AML-193 (cell line): ENCODE measurements at regions not wholly inside any gene's neighbourhood (a gene's known extent, or its start where the extent isn't known, plus 50 kb on each side); places are given as distances from the start of the nearest gene placed in this dataset.
A peak's percentile ranks its signal among the peaks of the same experiment; 100 is the strongest.

Source experiments
- DNase-seq, 2 experiments: peaks; one replicate each; lab custom pipeline; 2025; lab: John Stamatoyannopoulos, UW

DNA sequence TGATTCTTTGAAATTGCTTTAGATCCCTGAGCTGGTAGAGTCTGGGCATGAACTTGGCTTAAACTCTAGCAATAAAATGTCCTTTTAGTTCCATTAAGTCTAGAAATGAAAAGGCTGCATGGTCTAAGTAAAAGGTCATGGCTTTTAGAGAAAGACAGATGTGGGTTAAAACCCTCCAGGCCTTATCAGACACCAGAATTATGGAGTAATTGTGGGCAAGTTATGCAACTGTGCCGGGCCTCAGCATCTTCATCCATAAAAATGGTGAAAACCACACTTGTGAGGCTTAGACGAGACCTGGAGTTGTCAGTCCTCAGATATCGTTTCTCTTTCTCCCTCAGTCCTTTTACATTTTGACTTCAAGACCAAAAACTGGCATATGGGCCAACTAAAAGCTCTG, 597.9 kb upstream of the KIRREL3 start:
- no peak for DNase-seq

DNA sequence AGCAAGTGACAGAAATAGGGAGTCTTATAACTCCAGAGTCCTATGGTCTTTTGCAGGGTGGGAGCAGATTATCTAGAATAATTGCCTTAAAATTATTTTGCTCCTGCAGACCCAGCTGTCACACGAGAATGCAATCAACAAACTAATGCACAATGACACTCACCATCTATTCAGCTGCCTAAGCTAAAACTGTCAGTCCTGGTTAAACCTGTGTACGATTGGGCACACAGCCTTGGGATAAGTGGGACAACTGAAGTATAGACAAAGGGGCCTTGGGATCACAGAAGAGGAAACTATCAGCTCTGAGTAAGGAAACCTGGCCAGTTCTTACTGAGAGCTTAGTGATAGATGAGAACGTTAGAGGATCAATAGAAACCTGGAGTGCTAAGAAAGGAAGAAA, 595.9 kb upstream of the KIRREL3 start:
- DNase-seq: no peak

DNA sequence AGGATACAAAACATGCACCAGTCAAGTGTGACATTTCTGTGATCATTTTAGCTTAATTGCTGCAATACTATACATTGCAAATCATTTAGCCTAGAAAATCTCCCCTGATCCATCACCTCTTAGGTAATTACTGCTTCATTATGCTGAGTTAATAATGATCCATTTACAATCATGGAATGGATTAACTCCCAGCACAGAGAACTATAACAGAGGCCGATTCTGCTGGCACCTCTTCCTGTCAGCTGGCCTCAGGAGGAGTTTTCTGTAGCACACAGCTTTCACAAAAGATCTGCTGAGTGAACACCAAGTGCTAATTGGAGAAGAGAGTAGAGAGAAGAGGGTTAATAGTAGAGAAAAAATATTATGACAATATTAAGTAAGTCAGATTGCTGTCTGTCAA, 591.8 kb upstream of the KIRREL3 start:
- no peak for DNase-seq

DNA sequence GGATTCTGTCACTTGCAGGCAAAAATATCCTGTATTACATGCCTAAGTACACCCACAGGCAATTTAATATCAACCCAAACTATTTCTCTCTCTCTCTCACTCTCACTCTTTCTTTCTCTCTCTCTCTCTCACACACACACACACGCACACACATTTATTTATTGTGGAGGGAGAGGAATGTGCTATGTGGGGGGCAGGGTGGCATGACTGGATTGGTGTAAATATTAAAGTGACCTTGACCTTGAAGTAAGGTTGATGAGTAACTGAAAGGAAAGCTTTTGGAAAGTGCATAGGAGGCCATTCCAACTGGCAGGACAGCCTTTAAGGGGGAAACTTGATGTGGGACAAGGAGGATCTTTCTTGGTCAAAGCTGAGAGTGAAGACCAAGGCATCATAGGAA, 589.7 kb upstream of the KIRREL3 start:
- no peak for DNase-seq

DNA sequence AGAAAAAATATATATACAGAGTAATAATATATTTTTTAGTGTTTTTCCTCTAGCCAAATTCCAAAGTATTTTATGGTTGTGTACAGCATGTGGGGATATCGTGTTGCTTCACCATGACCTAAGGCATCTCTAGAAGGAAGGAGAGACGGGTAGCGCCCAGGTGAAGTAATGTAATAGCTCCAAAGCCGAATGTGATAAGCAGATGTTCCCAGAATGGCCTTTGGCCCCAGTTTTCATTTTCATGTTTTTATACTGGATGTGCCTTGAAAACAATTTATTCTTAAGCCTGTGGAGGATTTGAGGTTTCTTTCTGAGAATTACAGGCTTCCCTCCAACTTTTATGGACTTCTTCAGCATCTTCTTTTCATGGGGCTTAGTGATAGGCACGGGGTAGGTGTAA, 587.9 kb upstream of the KIRREL3 start:
- DNase-seq: no peak

DNA sequence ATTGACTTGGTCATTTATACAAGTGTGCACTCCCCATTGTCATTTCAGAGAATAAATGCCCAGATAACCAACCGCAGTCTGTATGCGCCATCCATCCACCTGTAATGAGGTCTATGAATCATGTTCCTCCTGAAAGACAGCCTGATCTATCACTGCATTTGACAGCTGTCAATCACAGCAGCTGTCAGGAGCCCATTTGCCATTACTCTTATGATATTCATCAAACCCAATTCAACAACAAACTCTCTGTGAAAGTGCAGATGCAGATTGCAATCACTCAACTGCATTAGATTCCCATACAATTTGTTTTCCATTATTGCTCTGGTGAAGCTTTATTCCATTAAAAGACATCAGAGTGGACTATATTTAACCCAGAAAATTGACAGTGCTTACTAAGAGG, 586.9 kb upstream of the KIRREL3 start:
- DNase-seq: no peak

DNA sequence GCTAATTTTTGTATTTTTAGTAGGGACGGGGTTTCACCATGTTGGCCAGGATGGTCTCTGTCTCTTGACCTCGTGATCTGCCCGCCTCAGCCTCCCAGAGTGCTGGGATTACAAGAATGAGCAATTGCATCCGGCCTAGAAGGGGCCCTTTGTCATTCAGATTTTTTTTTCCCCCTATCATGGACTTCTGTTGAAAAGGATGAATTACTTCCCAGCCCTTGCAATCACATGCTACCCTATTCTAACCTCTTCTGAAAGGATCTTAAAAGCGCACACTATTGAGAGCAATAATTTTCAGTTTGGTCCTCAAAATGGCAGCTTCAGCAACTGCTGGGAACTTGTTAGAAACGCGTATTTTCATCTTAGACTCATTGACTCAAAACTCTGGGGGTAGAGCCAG, 575.6 kb upstream of the KIRREL3 start:
- no peak for DNase-seq

DNA sequence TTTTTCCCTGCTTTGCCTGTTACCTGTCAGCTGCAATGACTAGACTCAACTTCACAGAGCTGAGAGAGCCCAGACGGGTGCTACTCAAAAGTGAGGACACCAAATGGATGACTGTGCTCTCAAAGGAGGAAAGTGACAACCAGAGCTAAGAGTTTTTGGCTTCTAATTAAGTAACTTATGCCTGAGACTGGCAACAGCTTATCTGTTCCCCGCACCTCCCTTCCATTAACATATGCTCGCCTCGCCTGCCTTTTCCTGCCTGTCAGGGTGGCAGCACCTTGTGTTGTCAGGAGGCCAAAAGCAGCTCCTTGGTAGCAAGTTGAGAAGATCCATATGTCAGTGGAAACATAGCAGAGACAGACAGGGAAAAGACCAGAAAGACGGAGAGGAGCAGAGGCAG, 573.9 kb upstream of the KIRREL3 start:
- no peak for DNase-seq

DNA sequence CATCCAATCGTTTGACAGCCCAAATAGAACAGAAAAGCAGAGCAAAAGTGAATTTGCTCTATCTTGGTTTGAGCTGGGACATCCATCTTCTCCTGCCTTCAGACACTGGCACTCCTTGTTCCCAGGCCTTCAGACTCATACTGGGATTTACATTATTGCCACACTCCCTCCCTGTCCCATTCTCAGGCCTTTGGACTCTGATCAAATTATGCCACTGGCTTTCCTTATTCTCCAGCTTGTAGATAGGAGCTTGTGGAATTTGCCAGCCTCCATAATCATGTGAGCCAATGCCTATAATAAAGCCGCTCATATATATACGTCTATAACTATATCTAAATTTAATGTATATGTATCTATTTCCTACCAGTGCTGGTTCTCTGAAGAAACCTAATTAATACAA, 568.3 kb upstream of the KIRREL3 start:
- no peak for DNase-seq

DNA sequence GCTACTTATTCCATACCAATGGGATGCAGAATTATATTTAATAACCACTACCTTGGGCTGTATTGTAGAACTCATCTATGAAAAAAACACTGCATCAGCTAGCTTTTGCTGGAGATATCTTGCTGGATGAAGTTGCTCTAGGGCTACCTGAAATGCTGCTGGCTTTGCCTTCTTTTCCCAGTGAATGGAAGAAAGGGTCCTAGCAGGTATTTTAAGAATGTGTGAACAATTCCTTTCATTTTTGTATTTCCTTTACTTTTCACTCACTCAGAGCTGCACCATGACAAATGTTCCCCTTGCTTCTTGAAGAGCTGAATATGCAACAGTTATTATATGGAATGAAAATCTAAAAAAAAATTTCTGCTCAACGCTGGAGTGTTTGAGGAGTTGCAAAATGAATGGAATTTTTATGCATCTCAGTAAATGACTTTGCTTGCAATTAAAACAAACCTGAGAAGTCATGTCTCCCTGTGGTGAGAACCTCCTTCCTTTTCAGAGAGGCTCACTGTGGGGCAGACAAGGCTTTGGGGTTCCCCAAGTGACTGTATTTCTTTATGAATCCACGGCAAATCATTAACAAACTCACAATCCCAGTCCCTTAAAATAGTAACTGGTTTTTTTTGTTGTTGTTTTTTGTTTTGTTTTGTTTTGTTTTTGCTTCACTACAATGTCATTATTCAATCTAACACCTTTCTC, 566.8 kb upstream of the KIRREL3 start:
- no peak for DNase-seq

DNA sequence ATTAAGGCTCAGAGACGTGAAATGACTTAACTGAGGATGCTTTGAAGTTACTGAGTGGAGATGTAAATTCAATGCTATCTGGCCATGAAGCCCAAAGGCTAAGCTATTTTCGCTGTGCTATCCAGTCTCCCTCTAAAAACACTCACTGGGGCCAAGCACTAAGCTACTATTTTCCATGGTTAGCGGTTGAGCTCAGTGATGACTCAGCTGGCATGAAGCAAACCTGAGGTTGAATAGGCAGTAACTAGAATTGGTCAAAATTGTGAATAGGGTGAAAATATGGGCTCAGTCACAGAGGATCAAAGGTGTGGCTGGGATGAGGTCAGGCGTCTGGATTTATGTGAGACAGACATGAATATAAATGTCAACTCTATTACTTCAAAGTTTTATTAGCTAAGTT, 564.2 kb upstream of the KIRREL3 start:
- no peak for DNase-seq

DNA sequence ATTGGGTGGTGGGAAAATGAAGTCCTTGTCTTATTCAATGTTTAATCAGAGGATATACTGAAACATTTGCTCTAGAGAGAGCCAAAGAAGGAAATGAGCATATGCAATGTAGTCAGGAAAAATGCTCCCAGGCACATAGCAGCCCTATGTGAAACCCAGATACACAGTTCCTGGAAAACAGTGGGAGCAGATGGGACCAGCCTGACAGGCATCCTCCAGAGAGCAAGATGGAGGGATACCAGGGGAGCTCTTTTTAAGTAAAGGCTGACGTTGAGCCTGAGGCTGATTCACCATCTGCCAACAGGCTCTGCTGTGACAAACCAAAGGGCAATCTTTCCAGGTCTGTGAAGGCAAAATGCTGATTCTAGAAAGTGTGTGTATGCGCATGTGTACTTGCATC, 559.4 kb upstream of the KIRREL3 start:
- no peak for DNase-seq

DNA sequence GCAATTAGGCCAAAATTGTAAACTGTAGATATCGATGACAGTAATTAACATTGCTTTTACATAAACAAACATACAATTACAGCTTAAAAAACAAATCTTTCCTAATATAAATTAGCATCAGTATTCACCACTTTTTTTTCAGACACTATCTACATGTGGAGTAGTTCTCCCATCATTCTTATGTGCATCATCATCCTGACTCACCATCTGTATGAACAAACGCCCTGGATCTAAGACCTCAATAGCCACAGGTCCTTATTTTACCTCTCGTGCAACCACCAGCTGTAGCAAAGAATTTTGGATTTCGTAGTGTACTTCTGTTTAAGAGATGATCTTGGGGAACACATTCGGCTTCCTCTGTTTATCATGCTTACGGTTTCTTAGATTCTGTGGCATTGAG, 551.9 kb upstream of the KIRREL3 start:
- DNase-seq: no peak

DNA sequence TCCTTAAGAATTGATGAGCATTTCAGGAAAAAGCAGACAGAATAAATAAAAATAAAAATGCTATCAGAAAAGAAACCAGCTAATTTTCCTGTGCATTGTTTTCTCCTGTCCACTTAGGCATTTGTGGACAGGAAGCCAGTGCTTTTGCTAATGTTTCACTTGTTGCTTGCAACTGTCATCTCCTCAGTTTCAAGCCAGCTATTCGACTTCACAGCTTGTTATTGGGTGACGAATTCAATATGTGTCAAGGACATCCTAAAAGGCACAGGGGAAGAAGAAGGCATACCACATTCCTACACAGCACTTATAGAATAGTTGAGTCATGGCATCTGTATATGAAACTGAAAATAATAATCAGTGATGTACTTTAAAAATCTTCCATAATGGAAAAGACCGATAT, 530.6 kb upstream of the KIRREL3 start:
- no peak for DNase-seq

DNA sequence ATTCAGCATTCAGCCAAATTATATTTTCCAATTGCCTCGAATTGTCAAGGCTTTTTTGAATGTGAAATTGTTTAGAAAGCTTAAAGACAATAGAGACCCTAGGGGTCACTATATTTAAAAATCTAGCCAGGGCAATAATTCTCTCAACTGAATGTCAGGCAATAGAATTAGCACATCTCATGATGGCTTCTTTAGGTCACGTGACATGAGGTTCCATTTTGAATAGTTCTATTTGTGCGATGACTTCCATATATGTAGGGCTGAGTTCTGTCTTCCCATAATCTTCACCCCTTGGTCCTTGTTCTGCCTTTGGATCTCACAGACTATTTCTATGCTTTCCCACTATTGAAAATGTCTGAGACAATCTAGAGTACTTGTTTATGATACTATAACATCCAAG, 527.7 kb upstream of the KIRREL3 start:
- DNase-seq: no peak

DNA sequence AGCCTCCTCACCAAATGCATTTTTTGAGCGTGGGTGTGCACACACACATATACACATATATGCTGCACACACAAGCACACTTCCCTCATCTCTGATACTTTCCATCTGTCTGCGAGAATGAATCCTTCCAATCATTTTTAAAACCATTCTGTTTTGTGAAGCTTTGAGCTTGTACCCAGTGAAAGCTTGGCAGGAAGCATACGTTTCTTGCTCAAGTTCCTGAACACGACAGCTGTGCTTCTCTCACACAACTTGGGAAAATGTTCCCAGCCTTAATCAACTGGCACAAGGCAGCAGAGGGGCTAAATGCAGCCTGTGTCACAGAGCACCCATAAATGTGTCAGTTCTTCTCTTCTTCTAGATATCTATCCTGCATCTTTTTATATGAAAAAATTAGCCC, 524.0 kb upstream of the KIRREL3 start:
- no peak for DNase-seq

DNA sequence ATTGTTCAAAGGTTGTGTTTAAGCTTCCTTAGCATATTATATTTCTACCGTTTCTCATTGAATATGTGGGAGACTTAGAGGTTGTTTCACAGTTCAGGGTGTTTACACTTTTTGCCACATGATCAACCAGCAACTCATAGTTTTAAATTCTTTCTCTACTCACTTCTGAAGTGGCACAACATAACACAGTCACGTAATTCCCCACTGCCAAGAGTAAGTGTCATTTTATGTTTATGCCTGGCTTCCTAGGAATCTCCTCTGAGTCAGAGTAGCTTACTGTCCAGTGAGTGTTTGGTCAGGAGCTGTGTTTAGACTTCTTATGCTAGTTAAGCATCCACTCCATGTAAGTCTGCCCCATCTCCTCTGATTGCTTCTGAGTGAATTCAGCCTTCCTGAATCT, 520.8 kb upstream of the KIRREL3 start:
- DNase-seq: no peak

DNA sequence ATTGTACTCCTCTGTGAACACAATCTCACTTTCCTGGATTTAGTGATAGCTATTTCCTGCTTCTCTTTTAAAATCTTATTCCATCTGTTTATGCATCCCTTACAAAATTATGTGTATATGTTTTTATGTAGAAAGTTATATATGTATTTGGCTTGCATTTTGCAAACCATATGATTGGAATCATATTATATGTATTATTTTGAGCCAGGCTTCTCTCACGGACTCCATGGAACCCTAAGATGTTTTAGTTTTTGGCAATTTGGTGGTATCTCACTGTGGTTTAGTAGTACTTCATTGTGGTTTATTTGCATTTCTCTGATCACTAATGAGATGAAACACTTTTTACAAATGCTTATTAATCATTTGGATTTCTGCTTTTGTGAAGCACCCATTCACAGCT, 507.3 kb upstream of the KIRREL3 start:
- no peak for DNase-seq

DNA sequence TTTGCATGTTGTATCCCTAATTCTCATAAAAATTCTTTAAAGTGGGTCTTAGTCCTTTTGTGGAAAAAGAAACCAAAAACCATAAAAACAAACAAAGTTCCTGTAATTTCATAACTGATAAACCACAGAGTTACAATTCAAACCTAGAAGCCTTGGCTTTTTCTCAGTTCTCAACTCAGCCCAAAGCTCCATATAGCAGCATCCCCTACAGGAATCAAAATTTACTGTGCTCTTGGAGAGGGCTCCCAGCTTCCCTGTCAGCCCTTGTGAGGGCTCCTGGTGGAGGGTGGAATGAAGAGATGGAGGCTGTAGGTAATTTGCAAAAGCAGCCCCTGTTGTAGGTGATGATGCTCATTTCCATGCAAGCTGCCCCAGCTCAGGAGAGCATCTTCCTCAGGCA, 506.1 kb upstream of the KIRREL3 start:
- DNase-seq: no peak

DNA sequence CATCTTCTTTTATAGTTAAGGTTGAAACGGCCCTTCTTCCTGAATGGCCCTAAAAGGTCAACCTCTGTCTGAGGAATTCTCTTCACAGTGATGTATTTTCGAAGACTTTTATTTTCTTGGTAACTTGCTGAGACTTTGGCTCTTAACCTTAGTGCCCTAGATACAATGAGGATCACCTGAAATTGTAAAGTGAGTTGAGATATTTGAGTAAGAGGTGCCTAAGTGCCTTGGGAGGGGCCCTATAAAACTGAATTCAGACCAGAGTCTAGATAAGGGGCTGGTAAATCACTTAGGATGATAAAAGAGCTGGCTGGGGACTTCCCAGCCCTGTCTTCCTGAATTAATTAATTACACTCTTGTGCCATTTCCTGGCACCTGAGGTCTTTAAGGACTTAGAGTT, 505.6 kb upstream of the KIRREL3 start:
- no peak for DNase-seq

DNA sequence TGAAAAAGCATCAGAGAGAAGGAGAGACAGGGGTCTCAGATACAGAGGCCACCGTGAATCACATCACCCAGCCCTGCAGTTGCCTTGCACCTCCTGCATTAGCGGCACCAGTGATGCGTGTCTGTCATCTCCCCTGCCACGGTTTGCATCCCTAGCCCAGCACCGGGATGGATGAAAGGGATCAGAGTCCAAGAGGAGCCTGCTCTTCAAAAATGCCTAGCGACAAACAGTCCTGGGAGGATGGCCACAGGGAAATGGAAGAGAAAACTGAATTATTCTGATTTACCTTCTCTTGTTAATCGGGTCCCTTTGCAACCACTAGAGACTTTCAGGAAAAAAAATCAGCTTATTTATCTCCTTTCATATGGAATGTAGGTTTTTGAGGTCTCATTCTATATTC, 495.6 kb upstream of the KIRREL3 start:
- DNase-seq: no peak

DNA sequence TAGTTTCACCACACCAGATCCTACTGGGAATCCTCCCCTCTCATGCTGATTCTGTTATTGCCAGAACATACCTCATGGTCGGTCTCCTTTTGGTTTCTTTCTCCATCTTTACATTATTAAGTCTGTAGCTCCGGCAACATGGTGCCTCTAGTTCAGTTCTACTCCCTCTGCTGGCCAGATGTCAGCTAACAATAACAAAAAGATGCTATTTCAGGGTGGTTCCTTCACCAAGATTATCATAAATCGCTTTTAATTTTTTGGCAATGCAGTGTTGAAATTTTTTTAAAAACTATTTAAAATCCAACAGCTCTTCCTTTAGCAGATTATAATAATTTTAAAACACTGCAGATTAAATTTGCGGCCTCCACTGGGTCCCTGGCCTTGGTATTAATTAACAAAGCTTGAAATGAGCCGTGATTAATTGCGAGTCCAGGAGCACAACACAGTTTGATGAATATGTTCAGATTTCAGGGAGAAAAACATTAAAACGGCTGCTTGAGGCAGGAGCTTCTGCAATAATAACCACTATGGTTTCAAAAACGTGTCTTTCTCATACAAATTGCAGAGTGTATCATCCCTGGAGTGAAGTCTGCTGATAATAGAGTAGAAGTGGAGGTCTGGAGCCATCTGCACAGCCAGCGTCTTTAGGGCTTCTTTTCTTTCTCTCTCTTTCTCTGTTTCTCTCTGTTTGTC, 492.9 kb upstream of the KIRREL3 start:
- DNase-seq: peak in 1 of 2 experiments; percentile 0

DNA sequence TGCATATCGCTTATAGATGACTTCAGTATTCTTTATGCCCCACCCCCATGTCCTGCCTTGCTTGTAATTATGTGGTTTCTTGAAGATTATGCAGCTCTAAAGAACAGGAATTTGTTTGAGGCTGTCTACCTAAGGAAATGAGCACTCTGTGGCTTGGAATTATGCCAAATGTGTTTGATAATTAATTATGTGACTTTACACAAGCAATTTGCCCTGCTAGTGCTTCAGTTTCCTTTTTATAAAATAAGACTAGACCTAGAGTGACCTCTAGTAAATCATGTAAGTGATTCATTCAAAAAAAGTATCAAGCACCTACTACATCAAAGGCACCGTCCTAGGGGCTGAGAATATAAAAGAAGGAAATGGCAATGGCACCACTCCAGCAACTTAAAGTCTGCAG, 491.5 kb upstream of the KIRREL3 start:
- no peak for DNase-seq

DNA sequence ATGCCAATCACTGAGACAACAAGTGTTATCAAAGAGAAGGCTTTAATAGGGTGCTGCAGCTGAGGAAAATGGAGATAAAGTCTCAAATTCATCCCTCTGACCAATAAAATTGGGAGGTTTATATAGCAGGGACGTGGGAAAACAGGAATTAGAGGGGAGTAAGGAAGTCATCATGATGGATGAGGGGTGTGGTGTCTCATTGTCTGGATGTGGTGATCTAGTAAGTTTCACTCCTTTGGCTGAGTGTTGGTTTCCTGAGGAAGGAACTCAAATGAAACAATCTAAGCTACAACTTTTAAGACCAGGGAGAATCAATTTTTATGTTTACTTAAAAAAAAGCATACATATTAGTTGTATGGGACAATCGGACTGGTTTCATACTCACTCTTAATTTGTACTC, 491.0 kb upstream of the KIRREL3 start:
- DNase-seq: no peak
